ENCODE measurements at regions not wholly inside any gene's neighbourhood (a gene's known extent, or its start where the extent isn't known, plus 50 kb on each side); places are given as distances from the start of the nearest gene placed in this dataset.

DNA sequence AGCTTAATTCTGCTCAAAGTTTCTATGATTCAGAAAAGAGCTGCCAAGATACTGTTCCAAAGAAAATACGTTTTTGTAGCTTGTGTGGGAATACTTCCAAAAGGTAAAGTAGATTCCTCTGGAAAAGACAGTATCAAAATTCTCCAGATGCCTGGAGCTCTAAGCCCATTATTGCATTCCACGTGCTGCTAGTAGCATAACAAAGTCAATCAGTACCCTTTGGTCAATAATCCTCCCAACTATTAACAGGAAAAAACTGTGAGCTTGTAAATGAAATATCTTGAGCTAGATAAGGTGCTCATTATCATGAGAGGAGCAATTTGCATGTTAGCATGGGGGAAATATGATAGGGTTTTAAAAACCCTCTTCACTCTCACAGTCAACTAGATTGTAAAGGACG lies 229.5 kb upstream of the TYRP1 start:
- H3K36me3 ChIP-seq (ENCODE audit: low read depth): no peaks in the 10 kb centered on the region
- no peaks in the 10 kb centered on the region for H3K9me3 ChIP-seq (ENCODE audit: severe bottlenecking)
- peaks cover 3% of the 10 kb centered on the region for H3K27me3 ChIP-seq (ENCODE audit: insufficient read depth, poor library complexity, severe bottlenecking)
- TF ChIP-seq, protein P1, sequence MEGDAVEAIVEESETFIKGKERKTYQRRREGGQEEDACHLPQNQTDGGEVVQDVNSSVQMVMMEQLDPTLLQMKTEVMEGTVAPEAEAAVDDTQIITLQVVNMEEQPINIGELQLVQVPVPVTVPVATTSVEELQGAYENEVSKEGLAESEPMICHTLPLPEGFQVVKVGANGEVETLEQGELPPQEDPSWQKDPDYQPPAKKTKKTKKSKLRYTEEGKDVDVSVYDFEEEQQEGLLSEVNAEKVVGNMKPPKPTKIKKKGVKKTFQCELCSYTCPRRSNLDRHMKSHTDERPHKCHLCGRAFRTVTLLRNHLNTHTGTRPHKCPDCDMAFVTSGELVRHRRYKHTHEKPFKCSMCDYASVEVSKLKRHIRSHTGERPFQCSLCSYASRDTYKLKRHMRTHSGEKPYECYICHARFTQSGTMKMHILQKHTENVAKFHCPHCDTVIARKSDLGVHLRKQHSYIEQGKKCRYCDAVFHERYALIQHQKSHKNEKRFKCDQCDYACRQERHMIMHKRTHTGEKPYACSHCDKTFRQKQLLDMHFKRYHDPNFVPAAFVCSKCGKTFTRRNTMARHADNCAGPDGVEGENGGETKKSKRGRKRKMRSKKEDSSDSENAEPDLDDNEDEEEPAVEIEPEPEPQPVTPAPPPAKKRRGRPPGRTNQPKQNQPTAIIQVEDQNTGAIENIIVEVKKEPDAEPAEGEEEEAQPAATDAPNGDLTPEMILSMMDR (IDR thresholded peaks at IDR 0.05; ENCODE audit: poor library complexity, severe bottlenecking): no peak
- H3K27ac ChIP-seq (ENCODE audit: poor library complexity, severe bottlenecking): no peak overlapping the region
- DNase-seq (ENCODE audit: low spot score) (no peak), ATAC-seq (ENCODE audit: low read depth) (no peak)
- no peak overlapping the region for H3K4me3 ChIP-seq (ENCODE audit: severe bottlenecking)
- no peaks in the 10 kb centered on the region for H3K4me1 ChIP-seq (ENCODE audit: insufficient read depth, poor library complexity, severe bottlenecking)

DNA sequence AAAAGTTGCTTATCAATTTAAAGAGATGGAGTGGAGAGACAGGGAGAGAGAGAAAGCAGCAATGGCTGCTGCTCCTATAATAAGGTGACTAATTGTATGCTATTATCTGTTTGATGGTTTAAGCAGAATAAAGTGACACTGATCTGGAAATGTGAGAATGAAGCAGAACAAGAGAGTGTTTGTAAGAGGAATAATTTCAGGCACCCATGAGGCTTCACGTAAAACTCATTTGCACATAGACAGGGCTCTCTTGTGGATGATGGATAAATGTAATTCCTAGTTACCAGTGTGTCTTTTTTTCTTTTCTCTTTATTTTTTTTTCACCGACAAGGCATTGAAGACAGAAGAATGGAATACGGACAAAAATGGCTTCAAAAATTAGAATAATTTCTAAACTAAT lies 228.8 kb upstream of the TYRP1 start:
- no peak overlapping the region for H3K27ac ChIP-seq (ENCODE audit: poor library complexity, severe bottlenecking)
- DNase-seq (ENCODE audit: low spot score) (no peak), ATAC-seq (ENCODE audit: low read depth) (no peak)
- peaks cover 3% of the 10 kb centered on the region for H3K27me3 ChIP-seq (ENCODE audit: insufficient read depth, poor library complexity, severe bottlenecking)
- no peaks in the 10 kb centered on the region for H3K4me1 ChIP-seq (ENCODE audit: insufficient read depth, poor library complexity, severe bottlenecking)
- TF ChIP-seq, protein P1 (IDR thresholded peaks at IDR 0.05; ENCODE audit: poor library complexity, severe bottlenecking): no peak
- H3K4me3 ChIP-seq (ENCODE audit: severe bottlenecking): no peak overlapping the region
- H3K36me3 ChIP-seq (ENCODE audit: low read depth): no peaks in the 10 kb centered on the region
- no peaks in the 10 kb centered on the region for H3K9me3 ChIP-seq (ENCODE audit: severe bottlenecking)

DNA sequence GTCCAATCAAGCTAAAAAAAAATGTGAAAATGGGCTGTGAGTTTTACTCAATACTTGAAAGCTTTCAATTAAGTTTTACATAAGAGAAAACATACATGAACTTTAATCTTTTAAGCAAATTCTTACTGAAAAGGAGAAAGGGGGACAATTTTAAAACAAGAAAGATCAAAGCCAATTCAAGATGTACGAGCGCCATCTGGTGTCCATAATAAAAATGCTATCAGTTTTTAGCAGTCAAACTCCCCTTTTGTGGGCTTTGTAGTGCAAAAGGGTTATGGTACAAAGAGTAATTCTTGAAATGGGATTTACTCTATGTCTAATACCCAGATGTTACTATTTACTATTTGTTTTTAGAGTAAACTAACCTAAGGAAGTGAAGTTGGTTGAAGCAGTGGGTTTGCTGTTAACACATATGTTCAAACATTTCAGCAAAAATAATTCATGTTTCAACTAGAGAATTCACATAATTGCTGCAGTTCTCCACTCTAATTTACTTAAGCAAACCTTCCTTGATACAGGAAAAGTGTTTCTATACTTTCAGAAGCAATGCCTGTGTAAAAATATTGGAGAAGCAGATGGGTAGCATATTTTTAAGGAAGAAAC lies 228.2 kb upstream of the TYRP1 start:
- H3K4me3 ChIP-seq (ENCODE audit: severe bottlenecking): no peak overlapping the region
- ATAC-seq (ENCODE audit: low read depth): no peak
- H3K9me3 ChIP-seq (ENCODE audit: severe bottlenecking): no peaks in the 10 kb centered on the region
- no peaks in the 10 kb centered on the region for H3K36me3 ChIP-seq (ENCODE audit: low read depth)
- no peak for DNase-seq (ENCODE audit: low spot score)
- peaks cover 3% of the 10 kb centered on the region for H3K27me3 ChIP-seq (ENCODE audit: insufficient read depth, poor library complexity, severe bottlenecking)
- H3K4me1 ChIP-seq (ENCODE audit: insufficient read depth, poor library complexity, severe bottlenecking): no peaks in the 10 kb centered on the region
- no peak overlapping the region for H3K27ac ChIP-seq (ENCODE audit: poor library complexity, severe bottlenecking)
- TF ChIP-seq, protein P1 (IDR thresholded peaks at IDR 0.05; ENCODE audit: poor library complexity, severe bottlenecking): peak; percentile 85

- Histone ChIP-seq H3K27ac (ENCODE audit: poor library complexity, severe bottlenecking) (no peak overlapping the region), H3K9me3 (ENCODE audit: severe bottlenecking) (no peaks in the 10 kb centered on the region), H3K4me3 (ENCODE audit: severe bottlenecking) (no peak overlapping the region), H3K4me1 (ENCODE audit: insufficient read depth, poor library complexity, severe bottlenecking) (no peaks in the 10 kb centered on the region), H3K36me3 (ENCODE audit: low read depth) (no peaks in the 10 kb centered on the region), H3K27me3 (ENCODE audit: insufficient read depth, poor library complexity, severe bottlenecking) (peaks cover 3% of the 10 kb centered on the region)
- ATAC-seq (ENCODE audit: low read depth): no peak
- no peak for DNase-seq (ENCODE audit: low spot score)
- TF ChIP-seq, protein P1 (IDR thresholded peaks at IDR 0.05; ENCODE audit: poor library complexity, severe bottlenecking): no peak
These were observed 224.1 kb upstream of the TYRP1 start for GRCh38 chr9:12469084-12469483.

- Histone ChIP-seq H3K27me3 (ENCODE audit: insufficient read depth, poor library complexity, severe bottlenecking) (peaks cover 12% of the 10 kb centered on the region), H3K36me3 (ENCODE audit: low read depth) (no peaks in the 10 kb centered on the region), H3K4me3 (ENCODE audit: severe bottlenecking) (no peak overlapping the region), H3K4me1 (ENCODE audit: insufficient read depth, poor library complexity, severe bottlenecking) (no peaks in the 10 kb centered on the region), H3K27ac (ENCODE audit: poor library complexity, severe bottlenecking) (no peak overlapping the region), H3K9me3 (ENCODE audit: severe bottlenecking) (no peaks in the 10 kb centered on the region)
- ATAC-seq (ENCODE audit: low read depth) (no peak), DNase-seq (ENCODE audit: low spot score) (no peak)
- TF ChIP-seq, protein P1 (IDR thresholded peaks at IDR 0.05; ENCODE audit: poor library complexity, severe bottlenecking): no peak
These were observed 198.8 kb upstream of the TYRP1 start for GRCh38 chr9:12494411-12494810.

All from RWPE2 (cell line).